GM21390 (cell line): ENCODE measurements at regions not wholly inside any gene's neighbourhood (a gene's known extent, or its start where the extent isn't known, plus 50 kb on each side); places are given as distances from the start of the nearest gene placed in this dataset.

Experiments
- ATAC-seq: cut with Tn5 transposase; IDR thresholded peaks from one replicate; pipeline ENCODE4 v1.9.1; 2021; ENCODE audit not compliant: unreplicated experiment

DNA sequence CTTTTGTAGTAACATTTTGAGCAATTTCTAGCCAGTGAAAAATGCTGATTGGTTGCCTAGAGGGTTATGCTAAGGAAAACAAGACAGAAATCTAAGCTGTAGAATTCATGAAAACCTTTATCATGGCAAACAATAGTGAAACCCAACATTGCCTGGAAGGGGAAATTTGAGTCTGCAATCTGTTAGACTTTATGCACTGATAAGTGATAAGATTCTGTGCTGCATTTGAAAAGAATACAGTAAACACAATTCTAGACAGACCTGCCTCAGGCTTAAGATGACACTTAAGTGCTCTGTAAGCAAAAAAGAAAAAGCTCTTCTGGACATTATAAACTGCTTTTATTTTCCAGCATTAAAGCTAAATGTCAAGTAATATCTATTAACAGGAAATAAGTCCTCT lies 519.3 kb downstream of the ISL1 start:
- ATAC-seq = no peak

DNA sequence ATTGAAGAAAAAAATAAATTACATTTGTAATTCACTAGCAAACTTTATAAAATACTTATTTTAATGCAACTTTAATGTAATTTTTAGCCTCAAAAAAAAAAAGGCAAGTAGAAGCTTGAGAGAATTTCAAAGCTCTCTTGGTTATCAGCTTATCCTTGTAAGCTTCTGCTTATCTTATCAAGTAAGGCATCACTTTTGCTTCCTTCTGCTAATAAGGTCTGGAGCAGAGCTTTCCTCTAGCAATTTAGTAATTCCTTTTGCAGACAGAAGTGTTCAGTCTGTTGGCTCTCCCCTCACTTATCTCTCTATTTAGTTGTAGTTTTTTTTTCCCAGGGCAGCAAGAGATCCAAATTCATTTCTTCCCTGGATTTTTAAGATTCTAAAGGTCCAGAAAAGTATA lies 525.0 kb downstream of the ISL1 start:
- ATAC-seq = no peak

DNA sequence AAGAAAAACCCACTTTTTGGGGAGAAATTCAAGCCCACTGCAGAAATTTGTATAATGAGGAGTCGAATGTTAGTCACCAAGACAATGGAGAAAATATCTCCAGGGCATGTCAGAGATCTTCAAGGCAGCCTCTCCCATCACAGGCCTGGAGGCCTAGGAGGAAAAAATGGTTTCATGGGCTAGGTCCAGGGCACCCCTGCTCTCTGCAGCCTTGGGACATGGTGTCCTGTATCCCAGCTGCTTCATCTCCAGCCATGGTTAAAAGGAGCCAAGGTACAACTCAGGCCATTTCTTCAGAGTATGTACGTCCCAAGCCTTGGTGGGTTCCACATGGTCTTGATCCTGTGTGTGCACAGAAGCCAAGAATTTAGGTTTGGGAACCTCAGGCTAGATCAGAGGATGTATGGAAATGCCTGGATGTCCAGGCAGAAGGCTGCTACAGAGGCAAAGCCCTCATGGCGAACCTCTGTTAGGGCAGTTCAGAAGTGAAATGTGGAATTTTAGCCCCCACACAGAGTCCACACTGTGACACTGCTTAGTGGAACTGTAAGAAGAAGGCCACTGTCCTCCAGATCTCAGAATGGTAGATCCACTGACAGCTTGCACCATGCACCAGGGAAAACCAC lies 561.4 kb downstream of the ISL1 start:
- no peak for ATAC-seq

DNA sequence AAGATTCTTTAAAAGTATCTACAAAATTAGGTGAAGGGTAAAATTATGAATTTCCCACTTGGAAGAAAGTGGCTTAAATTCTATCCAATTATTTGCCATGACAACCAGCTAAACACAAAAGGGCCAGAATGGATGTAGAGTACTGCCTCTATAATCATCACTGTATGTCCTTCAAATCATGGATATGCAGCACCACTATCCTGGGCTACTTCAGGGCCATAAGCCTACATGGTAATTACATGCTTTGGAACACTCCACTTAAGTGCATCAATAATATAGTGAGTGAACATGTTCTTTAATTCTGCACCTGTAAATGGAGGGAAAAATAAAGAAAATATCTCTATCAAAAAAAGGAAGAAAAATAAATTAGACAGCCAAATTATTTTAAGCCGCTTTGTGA lies 575.2 kb downstream of the ISL1 start:
- no peak for ATAC-seq

DNA sequence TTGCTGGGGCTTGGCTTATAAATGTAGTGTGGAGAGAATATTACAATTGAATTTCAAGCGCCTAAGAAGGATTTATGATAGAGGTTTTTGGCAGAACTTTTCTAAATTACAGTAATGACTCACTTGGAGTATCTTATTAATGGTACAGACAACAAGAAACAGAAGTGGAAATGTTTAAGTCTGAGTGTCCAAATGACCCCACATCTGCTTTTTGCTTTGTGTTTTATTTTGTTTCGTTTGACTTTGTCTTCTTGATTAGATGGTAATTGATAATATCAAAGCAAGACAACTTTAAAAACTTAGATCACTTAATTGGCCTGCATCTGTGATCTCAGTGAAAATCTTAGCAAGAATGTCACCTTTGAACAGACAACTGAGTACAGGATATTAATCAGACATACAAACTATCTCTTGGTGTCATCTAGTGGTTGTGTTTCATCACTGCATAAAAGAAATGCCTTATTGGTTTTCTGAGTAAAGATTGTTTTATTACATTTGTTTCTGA lies 577.4 kb downstream of the ISL1 start:
- ATAC-seq = no peak

DNA sequence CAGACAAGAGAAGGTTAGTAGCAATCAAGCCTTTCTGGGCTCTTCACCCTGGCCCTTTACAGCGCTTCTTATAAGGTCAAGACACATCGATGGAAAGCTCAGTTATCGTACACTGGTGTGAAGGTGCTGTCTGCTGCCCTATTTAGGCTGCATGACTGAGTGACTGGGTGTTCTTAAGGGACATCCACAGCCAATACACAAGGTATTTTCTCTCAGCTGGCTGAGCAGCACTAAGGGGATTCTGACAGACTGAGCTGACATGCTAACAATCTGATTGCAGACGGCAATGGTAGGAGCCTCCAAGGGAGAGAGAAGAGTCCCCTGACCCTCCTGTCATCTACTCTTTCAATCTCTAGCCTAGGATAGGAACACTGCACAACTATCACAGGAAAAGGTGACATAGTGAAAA lies 577.9 kb downstream of the ISL1 start:
- no peak for ATAC-seq

DNA sequence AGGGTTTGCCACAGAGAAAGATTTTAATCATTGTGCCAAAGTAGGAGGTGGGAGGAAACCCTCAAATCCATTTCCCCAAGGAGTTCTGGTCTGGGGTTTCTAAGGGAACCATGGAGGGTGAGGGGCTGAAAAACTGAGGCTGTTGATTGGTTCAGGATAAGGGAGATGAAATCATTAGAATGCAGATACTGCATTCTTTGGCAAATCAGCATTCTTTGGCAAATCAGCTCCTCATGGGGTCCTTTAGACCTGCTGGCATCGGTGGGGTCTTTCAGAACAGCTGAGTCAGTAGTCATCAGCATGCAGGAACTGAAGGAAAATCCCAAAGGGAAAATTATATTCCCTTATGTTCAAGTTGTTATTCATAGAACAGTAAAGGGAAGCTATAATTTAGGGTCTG lies 585.5 kb downstream of the ISL1 start:
- ATAC-seq = no peak

DNA sequence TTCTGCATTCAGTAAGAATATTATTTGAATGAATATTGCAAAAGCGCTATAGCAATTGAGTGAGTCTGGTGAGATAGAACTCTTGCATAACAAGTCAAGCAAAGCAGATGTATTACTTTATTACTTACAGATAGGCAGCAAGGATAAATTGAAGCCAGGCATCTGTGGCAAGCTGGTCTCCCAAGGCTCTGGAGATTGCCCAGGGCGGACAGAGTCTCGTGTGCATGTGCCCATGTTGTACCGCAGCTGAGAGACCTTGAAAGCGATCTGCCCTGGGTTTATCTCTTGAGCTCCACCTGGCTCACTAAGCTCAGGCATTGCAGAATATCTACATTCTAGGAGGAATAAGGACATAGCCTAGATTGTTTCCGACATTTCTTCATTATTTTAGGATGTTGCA lies 591.6 kb downstream of the ISL1 start:
- ATAC-seq = no peak

DNA sequence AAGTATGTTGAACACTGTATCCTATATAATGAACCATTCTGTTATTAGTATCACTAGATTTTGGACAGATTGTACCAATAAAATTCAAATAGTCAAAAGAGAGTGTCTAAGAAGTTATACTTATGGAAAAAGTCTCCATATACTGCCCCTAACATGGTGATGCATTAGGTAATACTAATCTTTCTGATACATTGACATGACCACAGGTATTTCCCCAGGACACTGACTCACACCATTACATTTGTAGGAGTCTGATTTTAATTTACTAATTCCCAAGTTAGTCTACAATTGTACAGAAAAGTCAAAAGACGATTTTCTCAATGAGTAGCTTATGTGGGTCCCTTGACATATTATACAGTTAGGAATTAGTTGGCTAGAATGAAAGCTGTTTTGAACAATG lies 593.8 kb downstream of the ISL1 start:
- ATAC-seq = no peak

DNA sequence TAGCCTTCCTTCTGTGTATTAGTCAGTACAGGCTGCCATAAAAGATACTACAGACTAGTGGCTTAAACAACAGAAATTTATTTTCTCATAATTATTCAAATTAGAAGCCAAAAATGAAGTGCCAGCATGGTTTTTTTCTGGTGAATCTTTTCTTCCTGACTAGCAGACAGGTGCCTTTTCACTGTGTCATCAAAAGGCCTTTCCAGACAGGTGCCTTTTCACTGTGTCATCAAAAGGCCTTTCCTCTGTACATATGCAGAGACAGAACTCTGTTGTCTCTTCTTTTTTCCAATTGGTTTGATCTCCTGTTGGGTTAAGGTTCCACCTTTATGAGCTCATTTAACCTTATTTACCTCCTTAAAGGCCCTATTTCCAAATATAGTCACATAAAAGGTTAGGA lies 599.9 kb downstream of the ISL1 start:
- no peak for ATAC-seq

DNA sequence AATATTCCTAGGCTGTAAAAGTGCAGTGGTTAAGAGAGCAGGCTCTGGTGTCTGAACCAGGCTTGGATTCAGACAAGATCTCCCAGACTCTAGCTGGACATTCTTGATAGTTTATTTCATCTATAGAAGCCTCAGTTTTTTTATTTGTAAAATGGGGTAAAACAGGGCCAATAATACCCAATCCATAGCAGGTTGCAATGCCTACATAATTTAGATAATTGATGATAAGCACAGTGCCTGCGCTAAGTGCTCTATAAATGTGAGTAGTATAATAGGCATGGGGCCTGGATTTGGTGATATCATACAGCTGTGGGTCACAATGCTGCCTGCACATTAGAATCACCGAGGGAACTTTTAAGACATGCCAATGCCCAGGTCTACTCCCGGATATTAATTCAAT lies 603.5 kb downstream of the ISL1 start:
- ATAC-seq = no peak

DNA sequence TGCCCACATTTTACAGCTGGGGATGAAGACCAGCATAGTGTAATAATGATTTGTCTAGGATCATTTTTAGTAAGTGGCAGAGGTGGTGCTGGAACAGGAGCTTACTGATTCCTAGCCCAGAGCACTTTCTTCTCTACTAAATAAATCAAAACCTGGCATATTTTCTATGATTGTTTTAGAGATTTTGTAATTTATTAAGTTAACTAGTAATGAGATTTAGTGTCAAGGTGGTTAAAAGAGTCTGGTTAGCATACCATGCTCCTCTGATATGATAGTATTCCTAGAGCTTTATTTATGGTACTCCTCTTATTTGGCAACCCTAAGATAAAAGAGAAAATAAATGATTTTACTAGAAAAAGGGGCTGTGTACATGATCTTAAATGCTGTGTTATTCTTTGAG lies 604.0 kb downstream of the ISL1 start:
- no peak for ATAC-seq

DNA sequence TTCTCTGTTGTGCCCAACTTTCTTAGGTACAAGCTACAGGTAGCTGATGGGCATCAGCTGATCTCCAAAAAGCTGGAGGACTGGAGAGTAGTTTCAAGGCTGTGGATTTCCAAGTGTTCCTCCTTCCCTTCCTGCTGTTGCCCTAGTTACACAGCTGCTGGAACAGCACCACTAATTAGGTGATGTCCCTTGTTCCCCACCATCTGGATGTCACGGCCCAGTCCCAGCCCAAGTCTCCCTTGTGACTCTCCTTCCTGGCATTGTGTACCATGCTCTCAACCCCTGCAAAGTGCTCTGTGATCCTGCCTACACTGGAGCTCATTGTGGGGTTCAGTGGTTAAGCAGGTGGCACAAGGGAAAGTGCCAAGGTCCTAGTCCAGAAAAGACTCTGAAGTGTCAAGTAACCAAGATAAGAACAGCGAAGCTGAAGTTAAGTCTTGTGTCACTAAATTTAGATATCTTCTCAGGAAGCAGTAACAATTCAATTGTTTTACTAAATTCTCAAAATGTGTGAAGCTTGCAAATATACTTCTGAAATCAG lies 604.5 kb downstream of the ISL1 start:
- no peak for ATAC-seq

DNA sequence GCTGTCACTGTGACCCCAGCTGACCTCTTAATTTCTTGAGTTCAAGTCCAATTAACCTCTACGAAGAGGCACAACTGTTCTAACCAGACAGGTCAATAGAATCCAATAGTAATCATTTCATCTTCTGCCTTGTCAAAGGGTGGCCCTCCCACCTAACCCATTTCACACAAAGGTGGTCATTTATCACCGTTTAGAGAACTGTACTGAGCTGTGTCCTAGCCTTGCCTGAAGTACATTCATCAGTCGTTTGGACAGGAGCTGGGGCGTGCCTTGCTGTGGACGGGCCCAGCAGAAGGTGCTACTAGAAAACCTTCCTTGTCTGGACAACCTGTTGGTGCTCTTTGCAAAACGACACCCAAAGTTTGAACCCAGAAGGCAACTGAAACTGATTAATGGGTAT lies 605.4 kb downstream of the ISL1 start:
- no peak for ATAC-seq

DNA sequence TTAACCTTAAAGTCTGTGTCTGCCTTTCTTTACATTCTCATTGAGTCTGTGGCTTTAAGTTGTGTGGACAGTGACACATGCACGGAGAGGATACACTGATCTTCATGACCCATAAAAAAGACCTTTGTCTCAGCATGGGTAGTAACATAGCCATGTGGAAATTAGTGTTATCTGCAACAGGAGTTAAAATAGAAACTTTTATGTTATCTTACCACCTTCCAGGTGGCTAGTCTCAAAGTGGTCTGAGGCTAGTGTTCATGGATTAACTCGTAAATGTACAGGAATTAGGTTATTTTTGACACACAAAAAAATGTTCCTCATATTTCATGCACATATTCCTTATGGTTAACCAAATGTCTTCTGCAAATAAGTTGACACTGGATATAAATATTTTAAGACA lies 607.0 kb downstream of the ISL1 start:
- no peak for ATAC-seq

DNA sequence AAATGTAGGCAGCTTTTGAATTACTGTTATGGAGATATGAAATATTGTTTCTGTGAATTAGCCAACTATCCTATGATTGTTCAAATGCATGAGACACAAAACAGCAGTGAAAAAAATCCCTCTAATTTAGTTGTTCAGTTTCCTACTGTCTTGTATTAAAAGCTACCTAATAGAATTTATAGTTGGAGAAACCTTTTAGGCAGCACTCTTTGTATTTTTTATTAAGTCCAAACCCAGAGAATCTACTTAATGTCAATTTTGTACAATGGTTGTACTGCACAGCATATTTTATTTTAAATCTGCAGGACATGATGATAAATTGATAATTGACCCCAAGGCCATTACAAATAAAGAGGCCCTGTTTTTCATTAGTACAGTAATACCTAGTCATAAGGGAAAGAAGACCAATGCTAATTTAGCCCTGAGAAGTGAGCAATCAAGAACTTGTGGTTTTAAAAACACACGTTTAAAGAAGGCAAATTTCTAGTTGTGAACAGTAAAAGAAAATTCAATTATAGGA lies 607.5 kb downstream of the ISL1 start:
- no peak for ATAC-seq

DNA sequence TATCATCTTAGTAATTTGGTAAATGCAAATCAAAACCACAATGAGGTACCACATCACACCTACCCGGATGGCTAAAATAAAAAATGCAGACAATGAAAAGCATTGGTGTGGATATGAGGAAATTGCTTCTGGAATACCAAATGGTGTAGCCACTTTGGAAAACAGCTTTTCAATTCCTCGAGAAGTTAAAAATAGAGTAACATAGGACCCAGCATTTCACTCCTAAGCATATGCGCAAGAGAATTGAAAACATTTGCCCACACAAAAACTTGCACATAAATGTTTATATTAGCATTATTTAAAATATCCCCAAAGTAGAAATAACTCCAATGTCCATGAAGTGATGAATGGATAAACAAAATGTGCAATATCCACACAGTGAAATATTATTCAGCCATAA lies 608.7 kb downstream of the ISL1 start:
- no peak for ATAC-seq

DNA sequence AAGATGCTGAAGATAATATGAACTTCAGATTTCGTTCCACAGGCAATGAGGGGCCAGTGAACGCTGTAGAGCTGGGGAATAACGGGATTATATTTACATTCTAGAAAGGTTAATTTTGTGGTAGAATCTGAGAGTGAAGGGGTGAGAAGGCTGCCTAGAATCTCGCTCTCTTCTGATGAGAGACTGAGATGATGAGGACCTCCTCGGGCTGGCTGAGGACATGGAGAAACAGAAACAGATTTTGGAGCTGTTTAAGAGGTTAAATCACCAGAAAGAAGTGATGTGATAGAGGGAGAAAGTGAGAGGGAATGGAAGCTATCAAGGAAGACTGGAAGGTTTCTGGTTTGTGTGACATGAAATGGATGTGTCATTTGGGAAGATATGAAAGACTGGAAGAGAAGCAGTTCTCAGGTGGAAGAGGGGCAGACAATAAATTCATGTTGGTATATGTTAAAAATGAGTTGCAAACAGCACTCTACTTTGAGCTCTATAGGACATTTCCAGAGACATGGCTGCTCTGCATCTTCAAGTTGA lies 612.6 kb downstream of the ISL1 start:
- no peak for ATAC-seq

DNA sequence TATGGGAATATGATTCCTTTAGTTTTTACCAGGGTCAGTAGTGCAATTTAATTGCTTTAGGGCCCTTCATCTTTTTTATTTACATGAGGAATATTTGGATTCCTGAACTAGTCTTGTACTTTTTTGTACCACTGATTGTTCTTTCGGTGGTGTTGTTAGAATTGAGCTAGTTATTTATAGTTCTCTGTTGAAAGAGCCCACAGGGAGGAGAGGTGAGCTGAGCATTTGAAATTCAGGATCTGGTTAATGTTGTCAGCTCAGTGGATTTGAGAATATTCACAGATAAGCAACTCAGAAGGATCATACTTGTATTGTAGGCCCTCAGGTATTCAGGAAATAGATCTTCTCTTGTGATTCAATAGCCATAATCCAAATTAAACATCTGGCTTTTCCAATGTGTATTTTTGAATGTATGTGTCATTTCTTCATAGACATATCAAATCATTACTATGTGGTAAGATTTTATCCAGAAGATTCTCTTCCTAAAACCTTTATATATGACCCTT lies 613.2 kb downstream of the ISL1 start:
- ATAC-seq = no peak

DNA sequence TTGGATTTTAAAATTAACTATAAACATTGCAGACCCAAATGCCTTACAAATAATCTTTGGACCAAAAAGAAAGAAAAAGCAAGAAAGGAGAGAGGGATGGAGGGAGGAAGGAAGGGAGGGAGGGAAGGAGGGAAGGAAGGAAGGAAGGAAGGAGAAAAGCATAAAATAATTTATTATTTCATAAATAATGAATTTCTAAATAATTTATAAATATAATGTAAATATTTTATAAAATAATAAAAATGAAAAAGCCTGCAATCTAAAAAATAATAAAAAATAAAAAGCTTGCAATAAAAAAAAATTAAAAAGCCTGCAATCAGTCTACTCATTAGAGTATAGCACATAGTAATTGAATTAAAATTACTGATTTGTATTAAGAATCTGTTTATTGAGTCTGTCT lies 614.3 kb downstream of the ISL1 start:
- ATAC-seq = no peak

DNA sequence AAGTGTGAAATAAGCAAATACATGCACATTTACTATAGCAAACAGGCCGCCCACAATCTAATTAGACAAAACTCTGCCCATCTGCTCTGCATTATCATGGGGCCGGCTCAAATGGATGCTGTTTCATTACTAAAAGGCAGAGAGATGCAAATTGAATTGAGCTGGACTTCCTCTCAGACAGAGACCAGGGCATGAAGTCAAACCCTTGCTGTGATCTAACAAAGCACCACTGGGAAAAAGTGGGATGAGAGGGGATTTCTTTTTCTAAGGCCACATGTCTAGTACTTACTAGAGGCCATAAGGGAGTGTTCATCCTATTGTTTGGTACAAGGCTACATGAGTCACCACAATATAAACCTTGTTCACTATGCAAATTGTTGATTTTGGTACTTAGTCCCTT lies 614.7 kb downstream of the ISL1 start:
- ATAC-seq = no peak

DNA sequence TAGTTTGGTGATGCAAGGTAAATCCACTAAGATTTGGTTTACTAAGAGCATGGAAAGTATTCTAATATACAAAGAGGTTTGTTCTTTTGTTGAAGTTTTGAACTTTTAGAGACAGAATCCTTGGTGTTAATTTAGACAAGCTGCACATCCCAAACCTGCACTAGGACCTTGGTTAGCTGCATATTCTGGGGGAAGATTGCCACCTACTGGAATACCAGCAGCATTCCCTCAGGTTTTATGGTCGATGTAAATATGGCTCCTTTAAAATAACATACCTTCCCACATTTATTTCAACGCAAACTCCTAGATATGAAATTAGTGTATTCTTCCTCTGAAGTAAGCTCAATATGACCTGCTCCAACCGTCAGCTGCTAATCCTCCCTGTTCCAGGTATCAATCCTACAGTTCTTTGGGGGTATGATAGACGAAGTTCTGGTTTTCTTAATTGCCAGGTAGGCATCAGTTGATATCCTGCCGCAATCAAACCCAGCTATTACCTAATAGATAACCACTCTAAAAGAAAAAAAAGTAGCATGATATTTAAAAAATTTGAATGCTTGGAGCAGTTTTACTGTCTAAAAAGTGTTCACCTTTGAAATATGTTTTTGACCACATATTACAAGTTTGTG lies 624.1 kb downstream of the ISL1 start:
- peak; percentile 74 for ATAC-seq
